B cell (primary cell): ENCODE measurements at regions not wholly inside any gene's neighbourhood (a gene's known extent, or its start where the extent isn't known, plus 50 kb on each side); places are given as distances from the start of the nearest gene placed in this dataset.

ENCODE experiments used
- ATAC-seq: fragments of 200-7000 bp; cut with Tn5 transposase; one replicate; pipeline ENCODE4 v1.10.0; 2021; ENCODE audit warnings: low read depth, mild to moderate bottlenecking, moderate number of reproducible peaks, moderate library complexity
- CTCF ChIA-PET: fragments of 350-600 bp; sonication (Branson Sonifier 250); formaldehyde crosslinking; loops from one replicate; lab custom pipeline; 2021; ENCODE audit warnings: antibody characterized with exemption, inconsistent platforms; lab: Charles Lee
- POLR2A ChIA-PET: fragments of 350-600 bp; sonication (Branson Sonifier 250); formaldehyde crosslinking; loops from one replicate; lab custom pipeline; 2021; ENCODE audit warnings: antibody characterized with exemption; lab: Charles Lee
- DNase-seq: peaks from one replicate; pipeline ENCODE4 v3.0.0; 2013
- H2AFZ ChIP-seq: 2 replicates; pipeline ENCODE4 v1.6.1; 2012; ENCODE audit warnings: mild to moderate bottlenecking, low read depth, low read length; ENCODE audit not compliant: insufficient read depth, poor library complexity, severe bottlenecking
- H3K27ac ChIP-seq, 2 donors: 1 replicate in 1 of 2; 2 replicates in 1 of 2; pipeline ENCODE4 v1.5.1; 2012 to 2013; ENCODE audit warnings: low read length in 2 of 2, mild to moderate bottlenecking in 2 of 2, moderate library complexity in 1 of 2
- H3K27me3 ChIP-seq, 4 experiments: fragments of 200-600 bp in 1 of 4; sonication (generic) in 1 of 4; replicated peaks in 1 of 4; 1 replicate in 2 of 4; 2 replicates in 2 of 4; pipeline versions ENCODE4 v1.6.1 to v1.7.0; 2013 to 2016; ENCODE audit warnings: low read length in 3 of 4, mild to moderate bottlenecking in 2 of 4, mixed read lengths in 1 of 4, moderate library complexity in 1 of 4; ENCODE audit not compliant: insufficient read depth in 4 of 4, control insufficient read depth in 3 of 4; ENCODE audit errors: control extremely low read depth in 1 of 4
- H3K36me3 ChIP-seq, 2 experiments: replicated peaks in 1 of 2; 1 replicate in 1 of 2; 2 replicates in 1 of 2; pipeline versions ENCODE4 v1.6.1 to v1.7.1; 2013; ENCODE audit warnings: low read length in 1 of 2; ENCODE audit not compliant: insufficient read depth in 2 of 2, control insufficient read depth in 1 of 2; ENCODE audit errors: control extremely low read depth in 1 of 2, extremely low read depth in 1 of 2
- H3K4me1 ChIP-seq, 2 donors: fragments of 200-600 bp in 1 of 2; sonication (generic) in 1 of 2; 1 replicate in 1 of 2; 2 replicates in 1 of 2; pipeline versions ENCODE4 v1.5.1 to v1.6.1; 2013 to 2017; ENCODE audit warnings: low read length in 2 of 2; ENCODE audit not compliant: control insufficient read depth in 2 of 2, insufficient read depth in 2 of 2
- H3K4me2 ChIP-seq: replicated peaks from 2 replicates; pipeline ENCODE3; 2012; ENCODE audit warnings: mild to moderate bottlenecking, low read depth, low read length; ENCODE audit not compliant: poor library complexity, severe bottlenecking
- H3K4me3 ChIP-seq, 5 experiments: fragments of 200-600 bp in 1 of 5; sonication (generic) in 1 of 5; 1 replicate in 3 of 5; 2 replicates in 2 of 5; pipeline versions ENCODE4 v1.5.1 to v1.7.0; 2011 to 2016; ENCODE audit warnings: low read length in 4 of 5, mild to moderate bottlenecking in 4 of 5, low read depth in 2 of 5, control low read depth in 1 of 5, moderate library complexity in 1 of 5; ENCODE audit not compliant: insufficient read depth in 1 of 5; ENCODE audit errors: control extremely low read depth in 1 of 5, extremely low read depth in 1 of 5
- H3K79me2 ChIP-seq: fragments of 200-600 bp; sonication (generic); one replicate; pipeline ENCODE4 v1.6.0; 2016; ENCODE audit warnings: low read length; ENCODE audit not compliant: control insufficient read depth, insufficient read depth
- H3K9ac ChIP-seq: fragments of 200-600 bp; sonication (generic); 2 replicates; pipeline ENCODE4 v1.6.1; 2017; ENCODE audit warnings: mild to moderate bottlenecking, low read length, moderate library complexity
- H3K9me3 ChIP-seq, 3 donors: one replicate each; pipeline versions ENCODE4 v1.6.1 to v1.7.1; 2013; ENCODE audit warnings: low read length in 2 of 3; ENCODE audit not compliant: control insufficient read depth in 2 of 3, insufficient read depth in 1 of 3; ENCODE audit errors: control extremely low read depth in 1 of 3
- H4K20me1 ChIP-seq: 2 replicates; pipeline ENCODE4 v1.6.0; 2012; ENCODE audit warnings: mild to moderate bottlenecking, low read length; ENCODE audit not compliant: insufficient read depth, control insufficient read depth, poor library complexity, severe bottlenecking
- H3K27ac Mint-ChIP-seq: one replicate; pipeline ENCODE4 v1.8.0; 2021; ENCODE audit warnings: mixed read lengths
- H3K27me3 Mint-ChIP-seq: one replicate; pipeline ENCODE4 v1.8.0; 2021; ENCODE audit warnings: mixed read lengths
- H3K4me1 Mint-ChIP-seq: one replicate; pipeline ENCODE4 v1.8.0; 2021; ENCODE audit warnings: mixed read lengths
- H3K4me3 Mint-ChIP-seq: one replicate; pipeline ENCODE4 v1.8.0; 2021; ENCODE audit warnings: mixed read lengths
- H3K9me3 Mint-ChIP-seq: one replicate; pipeline ENCODE4 v1.8.0; 2022; ENCODE audit warnings: mixed read lengths; ENCODE audit not compliant: insufficient read depth
- CTCF ChIP-seq: fragments of 200-600 bp; IDR thresholded peaks from one replicate; pipeline ENCODE4 v1.8.0; 2022; ENCODE audit warnings: antibody characterized with exemption, mild to moderate bottlenecking
- EZH2 ChIP-seq: IDR thresholded peaks from 2 replicates; pipeline ENCODE4 v1.6.1; 2012; ENCODE audit warnings: borderline replicate concordance, low read depth, mild to moderate bottlenecking, moderate library complexity, low read length; ENCODE audit not compliant: insufficient read depth, poor library complexity, severe bottlenecking
- WGBS: methylation state at CpG from one replicate; pipeline ENCODE4 v1.1.5; 2013; ENCODE audit warnings: missing lambda C conversion rate; ENCODE audit not compliant: insufficient coverage; 5-methylcytosine and 5-hydroxymethylcytosine counted together
- intact Hi-C: fragments of 100-400 bp; cut with micrococcal nuclease; formaldehyde crosslinking; loops from one replicate; pipeline ENCODE4 v1.10.0; 2022

DNA sequence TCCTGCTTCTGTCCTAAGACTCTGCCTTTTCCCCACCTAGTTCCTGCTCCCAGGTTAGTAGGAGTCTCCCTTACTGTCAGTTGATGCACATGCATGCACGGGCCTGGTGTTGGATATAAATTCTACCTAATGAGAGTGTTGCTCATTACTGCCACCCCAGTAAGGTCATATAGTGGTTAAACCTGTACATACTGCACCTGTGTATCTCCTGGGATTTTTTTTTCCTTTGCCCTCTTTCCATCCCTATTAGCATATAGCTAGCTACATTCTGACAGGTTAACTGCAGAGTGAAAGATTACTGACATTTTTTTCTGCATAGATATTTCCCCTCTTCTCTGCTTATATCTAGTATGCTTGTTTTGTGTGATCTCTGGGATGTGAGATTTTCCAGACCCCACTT lies 201.5 kb upstream of the PIRT start:
- H3K9me3 Mint-ChIP-seq, result peaks cover 3% of the 10 kb centered on the region
- TF ChIP-seq CTCF, result no peak
- TF ChIP-seq EZH2, result no peak
- intact Hi-C loops, result no loop called here

DNA sequence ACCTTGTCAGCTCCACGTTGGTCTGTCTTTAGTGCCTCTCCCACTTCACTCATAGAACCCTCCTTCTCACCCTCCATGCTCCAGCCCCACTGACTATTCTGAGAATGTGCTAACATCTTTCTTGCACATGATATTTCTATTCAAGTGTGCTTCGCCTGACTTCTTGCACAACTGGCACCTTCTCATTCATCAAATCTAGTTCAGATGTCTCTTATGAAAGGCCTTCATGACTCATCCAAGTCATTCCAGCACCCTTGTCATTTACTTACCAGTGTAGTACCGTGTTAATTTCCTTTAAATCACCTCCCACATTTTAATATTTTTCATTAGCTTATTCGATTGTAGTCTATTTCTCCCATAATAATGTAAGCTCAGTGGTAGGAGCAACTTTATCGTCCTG lies 197.8 kb upstream of the PIRT start:
- H3K9me3 Mint-ChIP-seq, result peaks cover 14% of the 10 kb centered on the region
- H3K27ac Mint-ChIP-seq, result no peak overlapping the region
- intact Hi-C loops, result no loop called here
- peaks cover 0 to 7% (median 2%) of the 10 kb centered on the region in 3 donors for H3K9me3 ChIP-seq
- no peak overlapping the region for H3K9ac ChIP-seq
- H3K4me1 ChIP-seq, result no peaks in the 10 kb centered on the region
- no peak overlapping the region for H2AFZ ChIP-seq
- H3K4me2 ChIP-seq, result no peak overlapping the region
- H3K27ac ChIP-seq, result no peak overlapping the region
- no peaks in the 10 kb centered on the region for H3K27me3 Mint-ChIP-seq
- no peak overlapping the region for H3K4me3 ChIP-seq
- H3K79me2 ChIP-seq, result no peaks in the 10 kb centered on the region
- no peaks in the 10 kb centered on the region for H4K20me1 ChIP-seq
- DNase-seq (no peak), ATAC-seq (no peak)
- POLR2A ChIA-PET, result no interaction called here
- WGBS, result 67% methylated on average over 2 of the region's 5 CpGs
- H3K4me3 Mint-ChIP-seq, result no peak overlapping the region
- H3K27me3 ChIP-seq, result no peaks in the 10 kb centered on the region
- H3K4me1 Mint-ChIP-seq, result no peaks in the 10 kb centered on the region
- TF ChIP-seq EZH2 (no peak), CTCF (no peak)
- no peaks in the 10 kb centered on the region for H3K36me3 ChIP-seq
- CTCF ChIA-PET, result no interaction called here

More for the DNA sequence above, 201.5 kb upstream of the PIRT start:
- ChIA-PET CTCF (no interaction called here), POLR2A (no interaction called here)
- no peaks in the 10 kb centered on the region for H3K4me1 ChIP-seq
- no peaks in the 10 kb centered on the region for H3K4me1 Mint-ChIP-seq
- H3K4me2 ChIP-seq, result no peak overlapping the region
- no CpG with 5 or more reads among the region's 1 CpG for WGBS
- ATAC-seq (no peak), DNase-seq (no peak)
- H3K4me3 Mint-ChIP-seq, result no peak overlapping the region
- no peak overlapping the region for H2AFZ ChIP-seq
- no peak overlapping the region for H3K27ac Mint-ChIP-seq
- H3K27ac ChIP-seq, result no peak overlapping the region
- H3K4me3 ChIP-seq, result no peak overlapping the region
- no peaks in the 10 kb centered on the region for H3K27me3 ChIP-seq
- no peak overlapping the region for H3K9ac ChIP-seq
- no peaks in the 10 kb centered on the region for H3K27me3 Mint-ChIP-seq
- no peaks in the 10 kb centered on the region for H3K9me3 ChIP-seq
- no peaks in the 10 kb centered on the region for H3K79me2 ChIP-seq
- no peaks in the 10 kb centered on the region for H4K20me1 ChIP-seq
- no peaks in the 10 kb centered on the region for H3K36me3 ChIP-seq
